Midbrain (tissue), 1 donor: ENCODE measurements at regions not wholly inside any gene's neighbourhood (a gene's known extent, or its start where the extent isn't known, plus 50 kb on each side); places are given as distances from the start of the nearest gene placed in this dataset.

Experiments used
- DNase-seq: peaks from one replicate; lab custom pipeline; 2025; lab: John Stamatoyannopoulos, UW

DNA sequence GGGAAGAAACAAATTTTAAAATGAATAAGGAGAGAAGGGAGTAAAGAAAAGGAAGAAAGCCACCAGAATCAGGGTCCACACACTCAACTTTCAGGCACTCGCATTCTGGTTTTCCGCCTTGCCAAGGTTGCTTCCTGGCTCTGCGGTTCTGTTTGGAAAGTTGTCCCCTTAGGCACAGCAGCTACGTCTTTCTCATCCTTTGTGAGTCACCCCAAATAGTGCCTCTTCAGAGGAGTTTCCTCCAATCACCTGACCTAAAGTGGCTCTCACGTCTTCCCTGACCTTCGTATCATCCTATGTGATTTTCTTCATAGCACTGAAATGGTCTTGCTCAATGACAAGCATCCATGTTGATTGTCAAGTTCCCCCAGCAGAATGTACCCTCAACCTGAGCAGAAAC lies 99.5 kb upstream of the TMCC3 start:
- no peak for DNase-seq

DNA sequence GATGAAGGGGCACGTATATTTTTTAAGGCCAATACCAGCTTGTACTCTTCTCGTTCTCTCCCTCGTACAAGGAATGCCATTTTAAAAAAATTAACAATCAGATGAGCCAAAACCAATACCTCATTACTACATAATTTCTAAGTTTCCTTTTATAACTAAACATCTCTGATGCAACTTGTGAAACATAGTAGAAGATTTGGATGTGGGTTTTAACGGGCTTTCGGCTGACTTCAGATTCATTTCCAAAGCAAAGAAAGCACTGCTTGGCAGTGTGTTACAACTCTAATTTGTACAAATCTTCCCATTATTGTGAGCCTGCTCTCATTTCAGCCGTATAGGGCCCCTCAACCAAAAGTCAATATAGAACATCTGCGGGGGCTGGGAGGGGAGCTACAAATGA lies 99.1 kb upstream of the TMCC3 start:
- DNase-seq = no peak

DNA sequence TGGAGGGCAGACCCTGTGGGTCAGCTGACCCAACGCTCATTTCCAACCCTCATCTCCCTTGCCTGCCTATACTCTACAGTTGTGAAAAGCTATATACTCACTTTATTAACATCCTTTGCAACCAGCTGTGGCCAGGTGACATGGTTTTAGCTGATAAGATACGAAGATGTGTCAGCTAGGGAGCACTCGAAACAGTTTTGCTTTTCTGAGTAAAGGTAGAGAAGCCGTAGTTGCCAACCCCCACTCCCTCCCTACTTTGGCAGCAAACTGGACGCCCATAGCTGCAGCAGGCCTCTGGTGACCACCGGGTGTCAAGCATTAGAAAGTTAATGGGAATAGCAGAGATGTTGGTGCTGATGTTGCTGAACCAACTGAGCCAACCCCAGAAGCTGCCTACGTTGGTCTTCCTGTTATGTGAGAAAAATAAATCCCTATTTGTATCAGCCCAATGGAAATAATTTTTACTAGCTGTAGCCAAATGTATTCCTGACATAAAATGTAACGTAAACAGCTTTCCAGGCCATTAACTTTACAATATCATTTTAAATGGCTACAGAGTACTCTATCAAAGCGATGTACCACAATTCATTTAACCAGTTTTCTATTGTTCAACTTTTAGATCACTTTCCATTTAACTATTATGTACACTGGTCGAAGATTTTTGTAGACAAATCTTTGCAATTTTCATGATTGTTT lies 98.5 kb upstream of the TMCC3 start:
- DNase-seq = no peak

DNA sequence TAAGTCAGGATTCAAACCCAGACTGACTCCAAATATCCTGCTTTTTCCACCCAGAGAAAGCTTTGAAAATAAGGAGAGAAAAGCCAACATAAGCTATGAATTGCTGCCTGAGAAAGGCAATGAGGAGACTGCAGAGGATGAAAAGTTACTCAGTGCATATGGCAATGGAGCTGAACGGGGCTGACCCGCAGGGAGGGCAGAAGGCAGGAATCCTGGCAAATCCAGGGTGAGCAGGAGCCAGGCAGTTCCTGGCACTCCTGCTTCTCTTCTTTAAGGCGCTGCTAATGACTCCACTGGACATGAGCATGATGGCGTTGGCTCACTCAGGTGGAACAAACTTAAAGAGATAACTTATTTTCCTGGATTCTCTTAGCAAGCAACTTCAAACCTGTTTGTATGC lies 95.2 kb upstream of the TMCC3 start:
- no peak for DNase-seq

DNA sequence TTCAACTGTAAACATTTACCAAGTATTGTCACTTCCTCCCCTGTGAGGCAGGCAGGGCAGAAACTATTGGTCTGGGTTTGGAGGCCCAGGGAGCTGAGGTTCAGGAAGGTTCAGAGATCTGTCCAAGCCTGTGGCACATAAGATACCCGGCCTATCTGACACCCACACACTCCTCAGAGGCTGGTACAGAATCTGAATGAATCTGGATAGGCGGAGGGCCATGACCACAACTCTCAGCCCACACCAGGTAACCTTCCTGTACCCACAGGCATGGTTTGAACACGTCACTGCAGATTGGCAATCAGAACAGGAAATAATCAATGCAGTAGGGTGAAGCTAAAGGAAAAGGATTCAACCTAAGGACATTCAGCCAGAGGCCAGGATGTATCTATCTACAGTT lies 92.8 kb upstream of the TMCC3 start:
- no peak for DNase-seq

DNA sequence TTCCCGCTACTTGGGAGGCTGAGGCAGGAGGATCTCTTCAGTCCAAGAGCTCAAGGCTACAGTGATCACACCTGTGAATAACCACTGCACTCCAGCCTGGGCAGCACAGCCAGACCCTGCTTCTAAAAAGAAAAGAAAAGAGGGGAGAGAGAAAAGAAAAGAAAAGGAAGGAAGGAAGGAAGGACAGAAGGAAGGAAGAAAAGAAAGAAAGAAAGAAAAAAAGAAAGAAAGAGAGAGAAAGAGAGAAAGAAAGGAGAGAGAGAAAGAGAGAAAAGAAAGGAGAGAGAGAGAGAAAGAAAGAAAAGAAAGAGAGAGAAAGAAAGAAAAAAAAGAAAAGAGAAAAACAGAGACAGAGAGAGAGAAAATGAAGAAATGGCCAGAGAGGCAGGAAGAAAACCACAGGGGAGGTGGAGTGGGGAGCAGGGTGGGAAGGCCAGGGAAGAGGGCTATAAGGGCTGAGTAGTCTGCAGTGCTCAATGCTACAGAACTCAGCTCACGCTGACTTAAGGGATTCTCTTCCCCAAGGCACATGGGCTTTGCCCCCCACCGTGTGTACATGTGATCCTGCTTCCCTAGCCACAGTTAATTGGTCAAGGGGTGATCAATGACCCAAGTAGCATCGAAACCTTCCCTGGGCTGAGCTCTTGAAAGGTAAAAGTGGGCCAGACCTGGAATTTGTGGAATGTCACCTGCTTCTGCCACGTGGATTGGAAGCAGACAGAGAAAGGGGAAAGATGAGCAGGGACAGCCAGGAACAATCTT lies 90.4 kb upstream of the TMCC3 start:
- no peak for DNase-seq

DNA sequence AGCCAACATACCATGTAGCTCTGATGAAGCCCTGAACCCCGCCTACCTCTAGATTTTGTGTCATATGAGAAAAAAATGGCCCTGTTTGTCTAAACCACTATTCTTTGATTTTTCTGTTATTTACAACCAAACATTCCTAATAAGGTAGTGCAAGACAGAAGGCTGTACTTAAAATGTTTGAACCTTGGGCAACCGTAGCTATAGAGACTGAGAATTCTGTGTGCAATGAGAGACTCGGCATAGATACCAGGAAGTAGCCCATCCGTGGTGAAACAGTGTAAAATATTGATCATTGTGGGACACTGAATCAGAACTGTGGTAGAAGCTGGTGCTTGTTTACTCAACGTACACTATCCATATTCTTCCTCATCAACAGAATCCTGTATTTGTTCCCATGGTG lies 86.5 kb upstream of the TMCC3 start:
- no peak for DNase-seq

DNA sequence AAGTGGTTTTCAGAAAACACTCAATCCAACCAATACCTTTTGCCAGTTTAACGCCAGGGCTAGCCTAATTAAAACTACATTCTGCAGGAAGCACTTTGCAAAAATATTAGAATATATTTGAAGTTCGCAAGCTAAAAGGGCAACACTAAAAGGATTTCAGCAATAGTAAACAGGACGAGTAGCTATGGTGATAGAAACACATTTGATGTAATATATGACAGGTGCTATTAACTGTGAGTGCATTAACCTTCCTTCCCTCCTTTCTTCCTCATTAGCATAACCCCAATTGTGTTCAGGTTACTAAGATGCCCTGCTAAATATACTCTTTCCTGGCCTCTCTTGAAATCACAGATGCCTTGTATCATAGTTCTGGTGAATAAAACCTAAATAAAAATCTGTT lies 85.6 kb upstream of the TMCC3 start:
- DNase-seq = no peak

DNA sequence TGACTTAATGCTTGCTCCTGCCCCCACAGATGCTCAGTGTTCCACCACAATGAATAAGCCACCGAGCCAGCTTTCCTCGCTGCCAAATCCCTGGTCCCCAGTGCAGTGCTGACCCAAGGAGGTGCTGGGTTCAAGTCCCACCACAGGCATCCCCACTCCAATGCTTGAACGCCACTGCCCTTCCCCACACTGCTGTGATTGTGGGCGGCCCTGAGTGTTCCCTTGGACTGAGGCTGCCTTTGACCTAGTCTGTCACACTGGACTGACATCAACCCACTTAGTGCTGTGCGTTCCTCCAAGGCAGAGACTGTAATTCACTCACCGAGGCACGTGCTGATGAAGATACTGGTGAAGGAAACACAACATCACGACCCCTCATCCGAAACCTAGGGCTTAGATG lies 83.4 kb upstream of the TMCC3 start:
- no peak for DNase-seq

DNA sequence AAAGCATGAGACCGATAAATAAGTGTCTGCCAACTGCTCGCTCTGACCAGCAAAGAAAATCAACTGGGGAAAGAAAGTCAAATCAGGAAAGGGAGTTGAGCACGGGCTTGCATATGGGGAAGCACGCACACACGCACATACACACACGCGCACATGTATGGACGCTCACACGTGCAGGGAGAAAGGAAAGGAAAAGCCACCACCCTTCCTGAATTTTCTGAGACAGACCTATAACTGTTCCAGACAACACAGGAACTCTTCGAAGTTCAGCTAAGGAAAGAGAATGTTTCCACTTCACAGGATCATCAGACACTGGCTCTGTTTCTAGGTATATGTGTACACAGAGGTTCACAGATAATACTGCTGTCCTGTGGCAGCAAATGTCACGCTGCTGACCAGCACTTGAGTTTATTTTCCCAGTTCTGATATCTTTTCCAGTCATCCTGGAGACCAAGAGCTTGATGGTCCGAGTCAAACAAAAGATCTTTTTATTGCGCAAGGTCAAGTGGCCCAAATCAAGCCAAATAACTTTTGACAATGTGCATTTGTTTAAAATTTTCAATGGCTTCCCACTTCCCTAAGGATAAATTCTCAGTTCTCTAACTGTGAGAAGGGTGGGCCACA lies 82.1 kb upstream of the TMCC3 start:
- peak; percentile 3 for DNase-seq

DNA sequence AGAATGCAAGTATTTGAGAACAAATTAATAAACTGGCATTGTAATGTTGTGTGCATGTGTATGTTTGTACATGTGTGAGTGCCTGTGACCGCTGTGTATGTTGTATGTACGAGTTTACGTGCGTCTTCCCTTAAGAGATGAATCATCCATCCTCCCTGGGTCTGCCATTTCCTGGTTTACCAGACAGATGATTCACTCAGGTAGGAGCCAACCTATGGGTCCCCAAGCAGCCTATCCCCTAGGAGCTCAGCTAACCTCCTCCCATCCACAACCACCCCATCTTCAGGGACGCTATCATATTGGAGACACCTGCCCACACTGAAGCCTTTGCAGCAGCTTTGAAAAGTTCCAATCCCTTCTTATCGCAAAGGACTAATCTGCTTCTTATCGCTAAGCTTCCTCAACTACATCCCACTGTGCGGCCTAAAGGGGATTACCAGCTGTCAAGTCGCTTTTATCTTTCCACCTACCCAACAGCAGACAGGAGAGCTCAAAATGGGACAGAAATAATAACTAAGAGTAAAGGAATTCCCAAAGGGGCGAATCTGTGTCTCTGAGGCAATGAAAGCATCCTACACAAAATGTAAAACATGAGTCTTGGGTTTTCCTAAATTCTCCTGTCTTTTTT lies 81.5 kb upstream of the TMCC3 start:
- no peak for DNase-seq

DNA sequence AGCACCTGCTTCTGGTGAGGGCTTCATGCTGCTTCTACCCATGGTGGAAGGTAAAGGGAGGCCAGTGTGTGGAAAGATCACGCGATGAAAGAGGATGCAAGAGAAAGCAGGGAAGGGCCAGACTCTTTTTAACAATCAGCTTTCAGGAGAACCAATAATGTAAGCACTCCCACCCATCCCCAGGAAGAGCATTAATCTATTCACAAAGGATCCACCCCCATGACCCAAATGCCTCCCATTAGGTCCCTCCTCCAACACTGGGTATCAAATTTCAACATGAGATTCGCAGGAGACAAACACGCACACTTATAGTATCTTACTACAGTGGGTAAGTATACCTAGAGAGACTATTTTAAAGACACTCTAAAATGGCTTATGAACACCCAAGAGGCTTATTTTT lies 80.5 kb upstream of the TMCC3 start:
- no peak for DNase-seq

DNA sequence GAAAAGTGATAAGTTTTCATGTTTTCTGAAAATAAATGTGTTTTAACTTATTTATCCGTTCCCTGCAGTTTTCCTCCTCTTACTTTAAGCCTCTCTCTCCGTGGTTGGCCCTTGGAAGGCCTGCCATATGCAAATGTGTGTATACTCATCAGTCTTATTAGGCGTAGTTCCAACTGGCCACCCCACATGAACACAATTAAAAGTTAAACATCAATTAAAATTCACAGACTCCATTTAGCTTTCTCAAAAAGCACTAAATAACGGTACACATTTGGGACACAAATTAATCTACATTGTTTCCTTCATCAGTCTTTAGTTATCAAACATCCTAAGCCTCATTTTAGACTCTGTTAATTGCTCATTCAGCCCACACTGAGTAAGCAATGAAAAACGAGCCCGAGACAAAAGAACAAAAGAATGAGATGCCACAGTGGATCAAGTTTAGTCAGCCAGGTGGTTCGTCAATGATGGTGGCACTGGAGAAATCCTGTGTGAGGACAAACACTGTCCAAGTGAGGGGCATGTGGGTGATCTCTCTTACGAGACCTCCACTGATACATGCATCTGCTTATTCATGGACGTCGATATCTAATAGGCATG lies 76.0 kb upstream of the TMCC3 start:
- DNase-seq = no peak

DNA sequence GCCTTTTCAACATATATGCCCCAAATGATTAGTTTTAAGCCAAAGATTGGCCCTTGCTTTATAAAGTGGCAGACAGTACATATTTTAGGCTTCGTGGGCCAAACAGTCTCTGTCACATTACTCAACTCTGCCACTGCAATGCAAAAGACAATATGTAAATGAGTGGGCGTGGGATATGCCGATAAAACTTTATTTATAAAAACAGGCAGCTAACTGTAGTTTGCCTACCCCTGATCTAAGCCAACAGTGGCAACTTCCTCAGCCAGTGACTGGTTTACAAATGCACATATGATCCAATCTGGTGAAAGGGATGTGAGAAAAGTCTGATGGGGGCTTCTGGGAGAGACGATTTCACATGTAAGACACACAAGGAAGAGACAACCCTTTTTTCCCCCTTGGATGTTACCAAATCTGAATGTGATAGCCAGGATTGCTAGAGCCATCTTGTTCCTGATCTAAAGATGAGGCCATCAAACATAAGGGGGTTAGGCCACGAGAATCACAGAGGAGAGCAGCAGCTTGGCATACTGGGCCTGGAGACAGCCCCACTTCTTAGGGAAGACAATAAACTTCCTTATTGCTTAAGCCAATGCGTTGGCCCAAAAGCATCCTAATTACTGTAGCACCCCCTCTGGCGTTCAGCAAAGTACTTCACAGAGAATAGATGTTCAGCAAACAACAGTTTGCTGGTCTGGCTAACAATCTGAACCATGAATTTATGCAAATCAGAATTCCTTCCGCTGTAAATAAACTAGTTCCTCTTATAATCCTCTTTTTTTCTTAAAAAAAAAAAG lies 75.2 kb upstream of the TMCC3 start:
- DNase-seq = peak; percentile 9

DNA sequence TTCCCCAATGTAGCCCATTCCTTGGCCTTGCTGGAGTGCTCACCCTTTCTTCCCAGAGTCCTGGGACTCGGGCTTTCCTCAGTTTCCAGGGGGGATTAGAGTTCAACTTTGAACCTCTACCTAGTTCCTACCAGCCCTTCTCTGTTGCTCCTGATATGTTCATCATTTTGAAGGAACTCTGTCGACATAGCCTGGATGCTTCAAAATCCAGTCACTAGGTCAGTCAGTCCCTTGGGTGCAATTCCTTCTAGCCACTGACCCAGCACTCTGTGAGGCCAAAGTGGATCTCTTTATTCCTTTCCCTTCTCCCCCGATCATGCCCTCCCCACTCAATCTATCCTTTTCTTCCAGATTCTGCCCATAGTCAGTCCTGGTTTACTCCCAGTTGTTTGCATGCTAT lies 72.3 kb upstream of the TMCC3 start:
- DNase-seq = no peak

DNA sequence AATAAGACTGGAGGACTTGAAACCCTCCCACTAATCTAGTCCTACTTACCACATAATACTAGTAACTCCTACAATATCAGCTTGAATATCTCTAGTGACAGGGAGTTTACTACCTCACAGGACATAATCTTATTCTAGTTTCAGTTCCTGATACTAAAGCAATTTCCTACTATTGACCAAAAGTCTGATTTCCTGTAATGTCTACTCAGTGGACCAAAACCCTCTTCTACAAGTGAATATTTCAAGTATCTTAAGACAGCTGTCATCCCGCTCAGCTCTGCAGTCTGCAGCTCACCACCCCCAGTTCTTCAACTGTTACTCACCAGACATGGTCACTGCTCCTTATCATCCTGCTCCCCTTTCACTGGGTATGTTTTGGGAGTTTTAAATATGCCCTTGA lies 70.8 kb upstream of the TMCC3 start:
- no peak for DNase-seq

DNA sequence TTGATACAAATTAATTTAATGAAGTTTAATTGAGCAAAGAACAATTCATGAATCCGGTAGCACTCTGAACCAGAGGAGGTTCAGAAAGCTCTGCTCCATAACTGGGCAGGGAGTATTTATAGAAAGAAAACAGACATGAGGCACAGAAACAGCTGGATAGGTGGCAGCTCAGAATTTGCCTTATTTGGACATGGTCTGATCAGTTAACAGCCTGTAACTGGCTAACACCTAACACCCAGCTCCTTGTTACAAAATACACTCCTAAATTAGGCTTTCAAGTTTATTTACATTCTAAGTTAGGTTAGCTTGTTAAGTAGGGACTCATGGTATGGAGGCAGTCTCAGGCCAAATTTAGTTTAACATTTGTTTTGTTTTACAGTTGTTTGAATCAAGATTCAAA lies 67.8 kb upstream of the TMCC3 start:
- DNase-seq = no peak

DNA sequence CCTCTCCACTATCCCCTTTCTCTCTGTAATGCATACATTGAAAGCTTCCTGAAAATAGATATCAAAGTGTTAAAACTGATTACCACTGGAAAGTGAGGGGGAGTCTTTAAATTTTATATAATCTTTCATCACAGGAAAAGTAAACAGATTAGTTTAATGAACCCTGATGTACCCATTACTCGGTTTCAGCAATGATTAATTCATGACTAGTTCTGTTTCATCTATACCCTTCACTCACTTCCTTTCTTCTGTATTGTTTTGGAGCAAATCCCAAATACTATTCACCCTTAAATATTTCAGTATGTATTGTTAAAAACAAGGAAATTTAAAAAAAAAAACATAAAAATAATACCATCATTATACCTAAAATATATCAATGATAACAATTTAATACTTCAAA lies 67.3 kb upstream of the TMCC3 start:
- DNase-seq = no peak

DNA sequence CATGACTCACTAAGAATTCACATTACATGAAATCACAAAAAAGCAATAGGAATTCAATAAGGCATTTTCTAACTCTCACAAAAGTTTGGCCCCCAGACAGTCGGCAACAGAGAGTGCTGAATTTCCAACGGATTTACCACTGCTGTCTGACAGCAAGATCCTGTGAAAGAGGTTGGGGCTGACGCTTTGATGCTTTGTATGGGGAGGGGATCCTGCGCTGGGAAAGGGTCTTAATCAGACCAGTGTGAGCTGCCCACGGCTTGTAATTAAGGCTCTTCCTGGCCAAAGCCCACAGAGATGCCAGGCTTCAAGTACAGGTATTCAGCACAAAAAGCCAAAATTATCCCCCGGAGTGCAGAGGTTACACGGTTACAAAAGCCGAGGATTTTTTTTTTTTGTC lies 66.8 kb upstream of the TMCC3 start:
- no peak for DNase-seq

DNA sequence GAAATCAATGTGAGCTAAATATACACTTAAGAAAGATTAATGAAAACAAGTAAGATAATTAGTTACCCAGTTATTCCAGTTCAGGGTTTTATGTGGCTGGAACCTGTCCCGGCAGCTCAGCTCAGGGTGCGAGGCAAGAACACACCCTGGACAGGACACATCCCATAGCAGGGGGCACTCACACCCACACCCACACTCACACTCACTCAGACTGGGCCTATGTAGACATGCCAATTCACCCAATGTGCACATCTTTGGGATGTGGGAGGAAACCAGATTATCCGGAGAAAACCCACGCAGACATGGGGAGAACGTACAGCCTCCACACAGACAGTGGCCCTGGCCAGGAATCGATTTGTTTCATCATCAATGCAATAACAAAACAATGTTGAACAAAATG lies 66.0 kb upstream of the TMCC3 start:
- DNase-seq = no peak

DNA sequence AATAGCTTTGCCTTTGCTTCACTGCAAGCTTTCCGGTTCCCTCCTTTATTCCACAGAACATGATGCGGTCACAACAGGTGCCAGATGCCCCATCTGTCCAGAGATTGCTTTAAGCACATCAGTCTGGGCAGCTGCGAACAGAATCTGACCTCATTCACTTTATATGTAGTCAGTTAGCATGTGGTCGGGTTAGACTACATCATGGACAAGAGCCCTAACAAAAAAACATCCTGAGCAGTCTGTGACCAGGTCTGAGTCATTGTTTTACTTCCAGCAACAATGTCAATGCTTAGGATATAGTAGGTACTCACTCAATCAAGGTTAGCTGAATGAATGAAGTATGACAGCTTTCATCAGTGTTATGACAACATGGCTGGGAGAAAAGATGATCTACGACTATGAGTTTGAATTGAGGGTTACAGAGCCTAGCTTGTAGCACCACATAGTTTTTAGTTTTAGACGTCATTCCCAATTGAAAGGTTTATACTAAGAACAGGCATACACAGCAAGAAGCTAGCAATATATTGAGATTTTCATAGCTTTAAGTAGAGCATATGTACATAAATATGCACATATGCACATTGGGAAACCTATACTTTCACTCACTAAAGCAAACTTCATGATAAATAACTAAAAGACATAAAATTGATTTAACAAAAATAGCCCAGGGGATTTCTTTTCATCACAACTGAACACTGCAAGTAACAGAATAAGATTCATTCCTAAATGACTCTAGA lies 64.2 kb upstream of the TMCC3 start:
- no peak for DNase-seq
